Tongue (tissue), 1 donor: ENCODE measurements at regions not wholly inside any gene's neighbourhood (a gene's known extent, or its start where the extent isn't known, plus 50 kb on each side); places are given as distances from the start of the nearest gene placed in this dataset.

Experiments used
- DNase-seq: peaks from one replicate; pipeline ENCODE4 v3.0.0-alpha.2; 2015

DNA sequence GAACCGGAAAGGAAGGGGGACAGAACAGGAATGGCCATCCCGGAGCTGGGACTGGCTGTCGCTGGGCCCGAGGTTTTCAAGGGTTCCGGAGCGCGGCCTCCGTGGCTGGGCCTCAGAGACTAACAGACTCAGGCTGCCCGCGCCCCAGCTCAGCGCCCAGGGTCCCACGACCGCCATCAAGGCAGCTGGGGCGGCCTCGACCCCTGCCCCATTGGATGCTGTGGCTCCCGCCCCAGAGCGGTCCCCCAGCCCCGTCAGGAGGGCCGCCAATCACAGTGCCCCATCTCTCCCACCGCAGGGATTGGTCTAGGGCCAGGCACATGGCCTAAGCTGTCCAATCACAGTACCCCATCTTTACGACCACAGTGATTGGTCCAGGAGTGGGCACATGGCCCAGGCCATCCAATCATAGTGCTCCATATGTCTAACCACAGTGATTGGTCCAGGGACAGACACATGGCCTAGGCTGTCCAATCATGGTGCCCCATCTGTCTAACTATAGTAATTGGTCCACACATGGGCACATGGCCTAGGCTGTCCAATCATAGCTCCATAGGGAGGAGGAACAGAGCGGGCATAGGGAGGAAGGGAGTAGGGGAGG, 105.3 kb upstream of the NKX1-1 start:
- DNase-seq: peak; percentile 16

DNA sequence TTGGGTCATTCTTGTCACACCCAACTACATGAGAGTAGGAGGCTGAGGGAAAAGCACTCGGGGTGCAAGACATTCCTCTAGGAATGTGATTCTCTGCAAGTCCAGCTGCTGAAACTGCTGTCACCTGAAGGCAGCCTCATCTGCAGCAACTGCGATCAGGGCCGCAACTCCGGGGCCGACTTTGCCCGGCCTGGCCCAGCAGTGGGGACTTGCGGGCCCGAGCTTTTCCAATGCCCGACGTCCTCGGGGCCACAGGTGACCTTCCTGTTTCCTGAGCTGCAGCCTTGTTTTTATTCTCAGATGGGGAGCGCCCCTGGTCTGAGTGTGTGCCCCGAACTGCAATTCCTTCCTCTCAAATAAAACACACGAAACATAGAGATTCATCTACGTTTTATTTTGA, 104.7 kb upstream of the NKX1-1 start:
- no peak for DNase-seq

DNA sequence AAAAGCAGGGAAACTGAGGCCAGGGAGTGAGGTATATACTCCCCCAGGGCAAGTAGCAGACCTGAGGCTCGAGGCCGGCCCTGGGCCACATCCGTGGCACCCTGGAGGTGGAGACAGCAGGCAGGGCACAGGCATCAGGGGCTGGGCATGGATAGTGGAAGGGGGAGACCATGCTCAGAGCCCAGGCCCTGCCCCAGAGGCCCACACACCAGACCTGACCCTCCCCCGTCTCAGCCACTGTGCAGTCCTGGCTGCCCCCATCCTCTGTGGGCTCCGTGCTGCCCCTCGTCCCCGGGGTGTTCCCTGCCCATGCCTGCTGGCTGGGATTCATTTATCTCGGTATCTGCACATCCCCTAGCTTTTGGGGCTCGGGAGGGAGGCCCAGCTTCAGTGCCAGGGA, 103.1 kb upstream of the NKX1-1 start:
- no peak for DNase-seq

DNA sequence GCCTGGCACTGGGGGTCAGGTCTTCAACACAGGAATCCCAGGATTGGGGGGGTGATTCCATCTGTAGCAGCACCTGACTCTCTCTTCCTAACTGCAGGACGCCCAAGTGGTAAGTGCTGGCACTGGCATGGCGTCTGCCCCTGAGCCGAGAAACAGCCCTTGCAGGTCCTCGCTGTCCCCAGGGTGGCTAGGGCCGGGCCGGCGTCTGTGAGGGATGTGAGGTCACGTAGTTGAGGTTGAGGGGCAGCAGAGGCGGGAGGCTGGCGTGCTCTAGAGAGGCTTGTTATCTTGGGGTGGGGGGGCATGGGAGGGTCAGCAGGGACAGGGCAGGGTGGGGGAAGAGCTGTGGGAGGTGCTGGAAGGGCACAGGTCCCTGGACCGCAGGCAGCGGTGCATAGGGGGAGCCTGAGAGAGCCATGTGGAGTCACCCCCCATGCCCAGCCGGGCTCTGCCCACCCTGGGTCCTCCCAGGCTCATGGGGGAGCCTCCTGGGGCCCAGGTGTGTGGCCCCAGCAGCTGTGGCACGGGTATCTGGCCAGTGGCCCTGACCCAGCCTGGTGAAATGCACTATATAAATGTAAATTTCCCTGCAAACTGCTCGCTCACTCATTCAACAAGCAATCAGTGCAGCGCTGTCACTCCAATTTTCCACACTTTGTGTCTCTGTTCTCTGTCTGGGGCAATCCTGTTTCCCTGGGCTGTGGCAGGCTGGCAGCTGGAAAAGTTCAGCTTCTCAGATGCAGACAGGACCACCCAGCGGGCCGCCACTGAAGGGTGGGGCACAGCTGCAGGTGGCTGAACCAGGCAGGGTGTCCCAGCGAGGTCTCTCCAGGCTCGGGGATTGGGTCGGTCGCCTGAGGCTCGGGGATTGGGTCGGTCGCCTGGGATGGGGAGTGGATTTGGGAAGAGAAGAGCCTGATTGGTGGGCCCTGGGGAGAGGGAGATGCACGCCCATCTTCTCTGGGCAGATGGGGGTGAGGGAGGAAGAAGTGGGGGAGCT, 102.2 kb upstream of the NKX1-1 start:
- peak; percentile 30 for DNase-seq

DNA sequence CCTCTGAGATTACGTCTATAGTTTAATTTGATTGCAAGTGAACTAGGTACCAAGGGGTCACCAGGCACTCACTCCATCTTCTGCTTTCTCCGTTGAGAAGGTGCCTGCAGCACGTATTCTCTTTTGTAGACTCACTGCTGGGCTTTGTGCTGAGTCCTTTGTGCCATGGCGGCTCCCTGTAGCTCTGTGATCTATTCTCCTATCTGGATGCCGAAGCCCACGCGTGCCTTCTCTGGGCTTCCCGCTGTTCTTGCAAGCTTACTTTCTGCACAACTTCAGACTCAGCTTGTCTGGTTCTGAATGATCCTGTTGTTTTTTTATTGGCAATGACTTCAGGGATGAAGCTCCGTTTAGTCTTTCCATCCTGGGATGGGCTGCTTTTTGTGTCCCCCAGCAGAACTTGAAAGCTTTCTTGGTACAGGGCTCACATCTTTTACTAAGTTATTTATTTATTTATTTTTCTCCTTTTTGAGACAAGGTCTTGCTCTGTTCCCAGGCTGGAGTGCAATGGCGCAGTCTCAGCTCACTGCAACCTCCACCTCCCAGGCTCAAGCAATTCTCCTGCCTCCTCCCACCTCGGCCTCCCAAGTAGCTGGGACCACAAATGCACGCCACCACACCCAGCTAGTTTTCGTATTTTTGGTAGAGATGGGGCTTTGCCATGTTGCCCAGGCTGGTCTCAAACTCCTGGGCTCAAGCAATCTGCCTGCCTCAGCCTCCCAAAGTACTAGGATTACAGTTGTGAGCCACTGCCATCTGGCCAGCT, 100.9 kb upstream of the NKX1-1 start:
- no peak for DNase-seq

DNA sequence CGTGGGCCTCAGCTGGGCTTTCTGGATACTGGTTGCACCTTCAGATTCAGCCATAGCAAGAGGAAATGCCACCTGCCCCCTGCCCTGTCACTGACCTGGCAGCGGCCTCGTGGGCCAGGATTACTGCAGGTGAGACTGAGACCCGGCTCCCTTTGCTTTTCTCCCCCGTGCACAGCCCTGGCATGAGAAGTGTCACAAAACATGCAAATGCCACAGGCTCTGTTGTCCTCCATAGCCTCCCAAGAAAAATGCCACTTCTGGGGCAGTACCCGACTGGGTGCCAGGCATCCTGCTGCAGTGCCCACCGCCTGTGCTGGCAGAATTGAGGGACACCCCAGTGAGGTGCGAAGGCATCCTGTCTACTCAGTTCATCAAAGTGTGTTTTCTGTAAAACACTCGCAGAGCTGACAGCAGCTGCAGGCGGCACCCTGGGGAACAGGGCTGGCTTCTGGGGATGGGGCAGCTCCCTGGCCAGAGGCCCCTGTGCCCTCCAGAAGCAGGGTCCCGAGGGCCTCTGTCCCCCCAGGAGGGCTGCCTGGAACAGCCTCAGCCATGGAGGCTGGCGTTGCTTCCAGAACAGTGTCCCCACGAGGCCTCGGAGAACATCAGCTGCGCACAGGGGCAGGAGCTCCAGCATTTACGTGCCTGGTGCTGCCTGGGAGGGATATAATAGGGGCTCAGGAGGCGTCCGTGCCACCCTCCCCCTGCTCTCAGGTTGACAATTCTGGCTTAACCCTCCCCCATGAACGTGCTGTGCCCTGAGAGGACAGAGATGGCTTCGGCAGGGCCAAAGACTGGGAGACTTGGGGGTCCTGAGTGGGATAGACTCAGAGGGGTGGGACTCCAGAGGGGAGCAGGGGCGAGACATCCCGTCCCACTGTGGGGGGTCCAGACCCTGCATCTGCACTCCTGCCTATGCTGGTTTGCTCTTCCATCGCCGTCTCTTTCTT, 99.5 kb upstream of the NKX1-1 start:
- DNase-seq: no peak

DNA sequence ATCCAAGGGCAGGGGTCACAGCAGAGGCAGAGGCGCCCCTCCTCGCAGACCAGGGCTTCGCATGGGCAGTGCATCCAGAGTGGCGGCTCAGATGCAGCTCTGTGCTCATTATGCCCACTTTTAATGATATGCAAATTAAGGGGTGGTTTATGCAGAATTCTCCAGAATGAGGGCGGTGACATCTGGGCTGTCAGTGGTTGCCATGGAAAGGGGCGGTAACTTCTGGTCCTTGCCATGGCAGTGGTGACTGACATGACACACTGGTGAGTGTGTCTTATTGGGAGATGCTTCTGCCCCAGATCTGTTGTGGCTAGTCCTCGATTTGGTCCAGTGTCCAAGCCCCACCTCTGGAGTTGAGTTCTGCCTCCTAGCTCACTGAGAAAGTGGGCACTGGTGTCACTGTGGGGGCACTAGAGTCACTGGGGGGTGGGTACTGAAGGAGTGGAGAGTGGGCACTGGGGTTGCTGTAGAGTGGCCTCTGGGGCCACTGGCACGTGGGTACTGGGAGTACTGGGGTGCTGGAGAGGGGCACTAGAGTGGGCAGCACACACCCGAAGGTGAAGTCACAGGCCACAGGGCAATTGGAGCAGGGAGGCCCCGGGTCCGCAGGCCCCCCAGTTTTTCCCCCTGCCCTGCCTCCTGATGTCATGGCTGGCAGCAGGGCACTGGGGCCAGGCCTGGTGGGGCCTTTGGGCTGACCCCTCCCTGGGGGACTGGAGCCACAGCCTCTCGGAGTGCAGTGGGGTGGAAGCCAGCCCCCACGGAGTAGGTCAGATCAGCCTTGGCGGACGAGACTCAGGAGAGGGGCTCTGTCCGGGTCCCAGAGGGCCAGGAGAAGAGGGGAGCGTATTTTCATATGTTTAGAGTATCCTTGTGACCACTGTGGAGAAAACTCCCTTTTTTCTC, 98.6 kb upstream of the NKX1-1 start:
- DNase-seq: no peak

DNA sequence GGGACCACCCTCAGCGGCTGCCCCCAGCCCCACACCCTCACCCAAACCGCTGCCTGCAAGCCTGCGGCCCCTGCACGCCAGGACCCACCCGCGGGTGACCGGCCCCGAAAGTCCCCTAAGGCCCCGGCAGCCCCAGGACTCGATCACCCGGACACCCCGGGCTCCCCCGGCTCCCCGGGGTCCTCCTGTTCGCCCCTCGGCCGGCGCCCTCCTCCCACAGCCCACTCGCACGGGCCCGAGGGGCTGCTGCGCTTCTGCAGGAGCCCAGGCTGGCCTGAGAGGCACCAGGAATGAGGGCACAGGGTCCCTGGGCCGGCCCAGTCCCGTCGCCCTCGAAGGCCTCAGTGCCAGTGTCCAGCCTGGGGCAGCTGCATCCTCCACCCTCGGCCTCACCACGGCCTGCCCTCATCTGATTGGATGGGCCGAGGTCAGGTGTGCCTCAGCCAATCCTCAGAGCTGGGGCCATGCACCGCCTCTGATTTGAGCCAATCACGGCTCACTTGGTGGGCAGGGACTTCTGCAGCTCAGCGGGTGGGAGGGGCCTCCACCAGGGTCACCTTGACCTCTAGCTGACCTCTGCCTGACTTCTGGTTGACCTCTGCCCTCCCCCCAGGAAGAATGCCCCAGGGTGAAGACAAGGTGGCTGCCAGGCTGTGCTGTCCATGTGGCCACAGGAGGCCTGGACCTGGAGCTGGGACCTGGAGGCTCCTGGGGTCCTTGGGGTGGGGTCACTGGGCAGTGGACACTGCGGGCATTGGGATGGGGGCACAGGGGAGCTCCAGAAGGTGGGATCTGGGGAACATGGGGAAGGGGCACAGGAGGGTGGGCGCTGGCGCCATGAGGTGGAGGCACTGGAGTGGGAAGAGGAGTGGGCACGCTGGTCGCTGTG, 97.6 kb upstream of the NKX1-1 start:
- DNase-seq: no peak

DNA sequence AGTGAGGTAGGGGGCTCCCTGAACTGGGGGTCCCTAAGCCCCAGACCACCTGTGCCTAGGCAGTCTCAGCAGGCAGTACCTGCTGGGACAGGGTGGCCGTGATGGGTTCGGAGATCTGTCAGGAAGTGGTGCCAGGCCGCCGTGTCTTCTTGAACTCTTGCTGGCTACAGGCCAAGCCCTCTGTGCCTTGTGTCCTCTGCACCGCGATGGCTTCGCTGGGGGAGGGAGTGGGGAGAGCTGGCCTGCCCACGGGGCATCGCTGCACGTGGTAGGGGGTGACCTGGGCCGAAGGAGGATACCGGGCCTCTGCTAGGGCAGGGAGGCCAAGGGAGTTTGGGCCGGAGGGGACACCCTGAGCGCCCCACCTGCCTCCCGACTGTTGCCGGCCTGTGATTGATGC, 96.7 kb upstream of the NKX1-1 start:
- no peak for DNase-seq

DNA sequence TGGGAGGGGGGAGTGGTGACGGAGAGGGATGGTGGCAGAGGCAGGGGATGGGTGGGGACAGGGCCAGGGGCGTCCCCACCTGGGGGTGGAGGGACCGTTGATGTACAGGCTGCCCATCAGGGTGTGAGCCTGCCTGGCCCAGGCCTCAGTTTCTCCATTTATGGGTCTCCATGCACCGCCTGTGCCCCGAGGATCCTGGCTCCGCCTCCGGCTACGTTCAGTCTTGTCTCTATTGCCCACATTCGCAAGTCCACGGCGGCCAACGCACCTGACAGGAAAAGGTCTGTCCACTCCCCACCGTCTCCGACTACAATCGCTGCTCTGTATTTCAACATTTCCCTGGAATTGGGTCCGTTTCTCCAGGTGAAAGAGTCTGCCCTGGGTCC, 96.3 kb upstream of the NKX1-1 start:
- no peak for DNase-seq

DNA sequence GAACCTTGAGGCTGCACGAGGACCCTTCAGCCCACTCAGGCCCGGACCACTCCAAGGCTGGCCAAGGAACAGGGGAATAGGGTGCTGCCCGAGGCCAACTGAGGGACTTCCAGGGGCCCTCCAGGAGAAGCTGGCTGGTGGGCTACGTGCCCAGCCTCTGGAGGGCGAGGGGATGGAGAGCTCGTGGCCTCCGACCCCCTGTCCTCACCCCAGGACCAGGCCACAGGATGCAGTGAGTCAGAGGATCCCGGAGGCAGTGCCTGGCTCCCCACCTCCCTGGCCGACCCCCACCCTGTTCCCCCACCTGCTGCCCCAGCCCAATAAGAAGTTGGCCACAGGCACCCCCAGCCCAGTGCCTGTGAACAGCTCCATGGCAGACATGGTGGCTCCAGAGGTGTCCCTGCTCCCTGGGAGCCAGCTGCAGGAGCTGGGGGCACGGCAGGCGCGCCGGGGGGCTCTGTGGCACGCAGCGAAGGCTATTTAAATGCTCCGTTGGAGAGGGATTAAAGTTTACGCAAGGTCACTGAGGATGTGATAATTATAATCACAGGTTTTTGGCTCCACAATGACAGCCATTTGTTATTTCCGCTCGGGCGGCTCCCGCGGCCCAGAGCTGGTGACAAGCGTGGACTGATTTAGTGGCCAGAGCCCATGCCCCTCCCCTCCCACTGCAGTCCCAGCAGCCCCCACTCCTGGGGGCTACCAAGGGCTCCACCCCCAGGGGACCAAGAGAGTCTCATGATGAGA, 95.7 kb upstream of the NKX1-1 start:
- DNase-seq: no peak

DNA sequence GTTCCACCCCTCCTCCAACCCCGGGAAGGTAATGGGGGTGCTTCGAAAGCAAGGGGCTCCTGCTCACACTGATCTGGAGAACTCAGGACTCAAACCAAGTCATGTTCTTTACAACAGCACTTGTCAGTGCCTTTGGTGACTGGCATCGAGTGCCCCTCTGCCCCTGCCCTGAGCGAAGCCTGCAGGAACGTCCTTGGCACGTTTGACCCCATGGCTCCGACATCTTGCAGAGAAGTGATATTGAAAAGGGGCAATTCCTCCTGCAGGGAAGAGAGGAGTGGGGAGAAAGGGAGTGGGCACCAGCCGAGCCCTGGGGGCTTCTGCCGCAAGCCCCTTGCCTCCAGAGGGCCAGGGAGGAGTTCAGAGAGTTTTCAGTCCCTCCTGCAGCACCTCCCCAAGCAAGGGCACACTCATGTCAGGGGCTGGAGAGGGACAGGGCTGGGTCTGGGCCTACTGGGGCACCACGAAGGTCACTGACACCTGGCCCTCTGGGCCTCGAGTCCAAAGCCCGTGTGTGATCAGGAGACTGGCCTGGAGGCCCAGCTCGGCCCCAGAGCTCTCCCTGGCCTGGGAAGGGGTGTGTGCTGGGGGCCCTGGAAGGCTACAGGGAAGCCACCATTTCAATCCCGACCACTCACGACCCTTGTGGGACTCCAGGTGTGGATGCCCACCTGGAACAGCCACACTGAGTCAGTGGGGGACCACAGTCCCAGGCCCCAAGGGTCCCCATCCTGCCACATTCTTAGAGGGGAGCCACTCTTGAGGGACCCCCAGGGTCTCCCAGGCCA, 94.9 kb upstream of the NKX1-1 start:
- DNase-seq: no peak

DNA sequence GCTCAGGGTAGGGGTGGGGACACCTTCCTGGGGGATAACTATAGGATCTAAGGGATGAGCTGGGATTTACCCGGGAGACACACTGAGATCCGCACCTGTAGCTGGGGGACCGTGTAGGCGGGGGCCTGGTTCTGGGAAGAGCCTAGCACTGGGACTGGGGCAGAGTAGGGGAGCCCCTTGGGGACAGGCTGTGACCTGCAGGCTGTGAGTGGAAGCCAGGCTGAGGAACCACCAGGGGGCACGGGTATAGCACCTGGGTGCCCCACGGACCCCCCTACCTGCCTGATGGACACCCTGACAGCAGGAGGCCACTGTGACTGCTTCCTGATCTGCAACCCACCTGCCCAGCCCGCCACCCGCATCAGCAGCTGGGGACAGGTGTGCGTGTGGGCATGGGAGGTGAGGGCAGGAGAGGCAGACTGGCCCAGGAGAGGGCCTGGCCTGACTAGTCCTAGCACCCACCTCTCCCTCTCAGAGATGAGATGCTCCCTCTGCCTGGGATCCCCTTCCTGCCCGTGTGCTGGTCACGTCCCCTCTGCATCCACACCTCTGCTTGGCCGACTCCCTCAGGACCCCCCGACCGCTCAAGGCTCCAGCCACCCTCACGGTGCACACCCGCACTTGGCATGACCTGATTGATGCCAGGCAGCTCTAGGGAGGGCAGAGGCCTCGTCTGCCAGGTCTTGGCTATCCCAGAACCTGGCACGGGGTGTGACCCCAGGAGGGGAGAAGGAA, 94.2 kb upstream of the NKX1-1 start:
- no peak for DNase-seq

DNA sequence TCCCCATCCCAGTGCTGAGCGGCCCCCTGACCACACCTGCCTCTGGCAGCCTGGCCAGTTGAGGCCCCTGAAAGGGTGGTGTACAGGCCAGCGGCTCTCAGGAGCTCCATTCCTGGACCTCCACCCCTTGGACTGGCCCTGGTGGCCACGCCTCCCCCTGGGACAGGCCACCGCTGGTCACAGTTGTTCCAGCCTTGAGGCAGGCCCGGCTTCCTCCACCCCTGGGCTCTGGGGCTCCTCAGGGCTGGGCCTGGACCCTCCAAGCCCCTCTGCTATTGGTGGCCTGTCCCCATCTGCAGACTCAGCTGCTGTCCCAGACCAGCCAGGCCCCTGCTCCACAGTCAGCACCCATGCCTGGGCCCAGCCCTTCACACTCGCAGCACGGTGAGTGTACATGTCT, 93.2 kb upstream of the NKX1-1 start:
- no peak for DNase-seq

DNA sequence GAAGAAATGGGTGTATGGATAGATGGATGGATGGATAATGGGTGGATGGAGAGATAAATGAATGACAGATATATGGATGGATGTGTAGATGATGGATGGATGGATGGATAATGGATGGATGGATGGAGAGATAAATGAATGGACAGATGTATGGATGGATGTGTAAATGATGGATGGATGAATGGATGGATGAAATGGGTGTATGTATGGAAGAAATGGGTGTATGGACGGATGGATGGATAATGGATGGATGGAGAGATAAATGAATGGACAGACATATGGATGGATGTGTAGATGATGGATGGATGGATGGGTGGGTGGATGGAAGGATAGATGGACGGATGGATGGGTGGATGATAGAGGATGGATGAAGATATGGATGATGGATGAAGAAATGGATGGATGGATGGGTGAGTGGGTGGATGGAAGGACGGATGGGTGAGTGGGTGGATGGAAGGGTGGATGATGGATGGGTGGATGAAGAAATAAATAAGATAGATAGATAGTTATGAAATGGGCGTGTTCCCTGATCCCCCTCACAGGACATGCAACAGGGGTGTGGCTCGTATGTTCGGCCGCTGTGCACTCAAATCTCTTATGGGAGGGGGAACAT, 91.1 kb upstream of the NKX1-1 start:
- DNase-seq: no peak

DNA sequence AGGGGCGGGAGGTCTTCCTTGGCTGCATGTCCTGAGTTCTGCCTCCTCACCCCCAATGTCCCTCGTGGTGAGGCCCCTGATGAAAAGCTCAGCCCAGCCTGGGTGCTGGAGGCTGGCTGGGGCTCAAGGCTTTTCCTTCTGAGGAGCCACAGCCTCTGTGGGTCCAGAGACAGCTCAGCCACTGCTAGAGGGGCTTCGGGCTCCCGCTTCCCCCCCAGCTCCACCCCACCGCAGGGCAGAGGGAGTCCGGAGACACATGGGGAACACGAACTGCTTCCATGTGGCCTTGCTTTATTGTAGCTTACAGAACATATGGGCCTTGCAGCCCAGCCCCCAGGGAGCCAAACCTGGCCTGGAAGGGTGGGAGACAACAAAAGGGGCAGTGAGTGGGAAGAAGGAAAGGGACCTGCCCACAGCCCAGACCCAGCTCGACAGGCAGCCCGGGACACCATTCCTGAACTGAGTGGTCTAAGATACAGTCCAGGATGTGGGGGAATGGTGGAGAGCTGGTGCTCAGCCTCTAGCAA, 89.9 kb upstream of the NKX1-1 start:
- DNase-seq: no peak
